Fibroblast of mammary gland (primary cell): ENCODE measurements at regions not wholly inside any gene's neighbourhood (a gene's known extent, or its start where the extent isn't known, plus 50 kb on each side); places are given as distances from the start of the nearest gene placed in this dataset.
A peak's percentile ranks its signal among the peaks of the same experiment; 100 is the strongest.

Experiments used
- DNase-seq: peaks from one replicate; pipeline ENCODE4 v3.0.0-alpha.2; 2010; ENCODE audit warnings: low read depth
- H3K4me3 ChIP-seq: 2 replicates; pipeline ENCODE4 v1.5.1; 2011; ENCODE audit warnings: low read depth, mild to moderate bottlenecking, low read length, moderate library complexity; ENCODE audit not compliant: control insufficient read depth
- CTCF ChIP-seq: conservative IDR thresholded peaks from 2 replicates; pipeline ENCODE4 v1.5.1; 2011; ENCODE audit warnings: low read depth, low read length, inconsistent platforms; ENCODE audit not compliant: control insufficient read depth, insufficient read depth

GRCh38 chr10:78971094-78971682 is 97.6 kb upstream of the ZMIZ1 start:
- no peak overlapping the region for H3K4me3 ChIP-seq
- peak; percentile 2 for TF ChIP-seq CTCF
- DNase-seq, result no peak

GRCh38 chr10:78972160-78972946 is 96.4 kb upstream of the ZMIZ1 start:
- H3K4me3 ChIP-seq, result no peak overlapping the region
- DNase-seq, result peak; percentile 89
- no peak for TF ChIP-seq CTCF

- DNase-seq, result peak; percentile 92
- no peak for TF ChIP-seq CTCF
- peak overlapping the region; percentile 32 for H3K4me3 ChIP-seq
Observed at GRCh38 chr10:78972947-78973900, 95.5 kb upstream of the ZMIZ1 start.

- peak overlapping the region; percentile 36 for H3K4me3 ChIP-seq
- peak; percentile 63 for DNase-seq
- TF ChIP-seq CTCF, result no peak
Observed at GRCh38 chr10:78973901-78974616, 94.7 kb upstream of the ZMIZ1 start.

GRCh38 chr10:78974617-78975317 is 94.0 kb upstream of the ZMIZ1 start:
- TF ChIP-seq CTCF, result peak; percentile 68
- H3K4me3 ChIP-seq, result no peak overlapping the region
- peak; percentile 94 for DNase-seq

GRCh38 chr10:78975926-78976325 is 92.8 kb upstream of the ZMIZ1 start:
- no peak for DNase-seq
- H3K4me3 ChIP-seq, result no peak overlapping the region
- TF ChIP-seq CTCF, result no peak
